H1 (cell line): ENCODE measurements at regions not wholly inside any gene's neighbourhood (a gene's known extent, or its start where the extent isn't known, plus 50 kb on each side); places are given as distances from the start of the nearest gene placed in this dataset.

ENCODE experiments used
- CTCF ChIA-PET: fragments of 300-600 bp; sonication (Branson Sonifier 250); formaldehyde crosslinking; loops from one replicate; lab custom pipeline; 2021; ENCODE audit not compliant: partially characterized antibody; lab: Charles Lee
- POLR2A ChIA-PET: fragments of 300-600 bp; sonication (Branson Sonifier 250); formaldehyde crosslinking; loops from one replicate; lab custom pipeline; 2021; ENCODE audit warnings: inconsistent platforms; ENCODE audit not compliant: partially characterized antibody; lab: Charles Lee
- DNase-seq, 2 experiments: peaks; one replicate each; pipeline versions ENCODE4 v3.0.0 to v3.0.0-alpha.2; 2010 to 2022; ENCODE audit warnings: low spot score in 2 of 2, low read depth in 1 of 2, mixed read lengths in 1 of 2
- FAIRE-seq: peaks from 2 replicates; lab custom pipeline; 2011; peaks lifted over from hg19 to GRCh38; lab: Jason Lieb, UNC
- H2AFZ ChIP-seq: 2 replicates; pipeline ENCODE4 v1.8.1; 2012; ENCODE audit warnings: low read length, inconsistent platforms
- H2AK5ac ChIP-seq: 2 replicates; pipeline ENCODE4 v1.6.1; 2013; ENCODE audit warnings: low read depth, low read length
- H2BK120ac ChIP-seq: replicated peaks from 2 replicates; pipeline ENCODE3; 2013; ENCODE audit warnings: low read depth, low read length, inconsistent platforms
- H2BK12ac ChIP-seq: 2 replicates; pipeline ENCODE4 v1.6.1; 2013; ENCODE audit warnings: low read depth, low read length
- H2BK15ac ChIP-seq: 2 replicates; pipeline ENCODE4 v1.6.1; 2013; ENCODE audit warnings: low read length
- H2BK20ac ChIP-seq: 2 replicates; pipeline ENCODE4 v1.6.1; 2013; ENCODE audit warnings: low read length
- H2BK5ac ChIP-seq: 2 replicates; pipeline ENCODE4 v1.6.1; 2013; ENCODE audit warnings: low read depth, low read length
- H3K14ac ChIP-seq: 2 replicates; pipeline ENCODE4 v1.6.1; 2013; ENCODE audit warnings: inconsistent platforms; ENCODE audit not compliant: insufficient read length
- H3K18ac ChIP-seq: 2 replicates; pipeline ENCODE4 v1.6.1; 2013; ENCODE audit warnings: low read length; ENCODE audit errors: extremely low read depth
- H3K23ac ChIP-seq: 2 replicates; pipeline ENCODE4 v1.6.1; 2013; ENCODE audit warnings: inconsistent platforms; ENCODE audit not compliant: insufficient read length
- H3K23me2 ChIP-seq: 2 replicates; pipeline ENCODE4 v1.6.1; 2013; ENCODE audit warnings: low read depth, low read length
- H3K27ac ChIP-seq: 2 replicates; pipeline ENCODE4 v1.6.1; 2011; ENCODE audit warnings: low read depth, low read length, inconsistent platforms
- H3K27me3 ChIP-seq, 4 experiments: replicated peaks in 1 of 4; 1 replicate in 1 of 4; 2 replicates in 3 of 4; pipeline versions ENCODE4 v1.6.1 to v1.8.1; 2011 to 2013; ENCODE audit warnings: low read length in 3 of 4, mild to moderate bottlenecking in 3 of 4, inconsistent platforms in 2 of 4, mixed read lengths in 2 of 4, moderate library complexity in 1 of 4; ENCODE audit not compliant: control insufficient read depth in 3 of 4, insufficient read depth in 3 of 4; ENCODE audit errors: extremely low read depth in 1 of 4
- H3K36me3 ChIP-seq, 4 experiments: 2 replicates each; pipeline versions ENCODE4 v1.6.1 to v1.8.1; 2011 to 2013; ENCODE audit warnings: mild to moderate bottlenecking in 4 of 4, low read length in 3 of 4, moderate library complexity in 2 of 4, control low read depth in 1 of 4, inconsistent platforms in 1 of 4; ENCODE audit not compliant: insufficient read depth in 4 of 4, control insufficient read depth in 2 of 4
- H3K4ac ChIP-seq: replicated peaks from 2 replicates; pipeline ENCODE3; 2013; ENCODE audit warnings: low read length, low read depth, mixed read lengths, inconsistent platforms; ENCODE audit not compliant: insufficient read length
- H3K4me1 ChIP-seq, 4 experiments: replicated peaks in 1 of 4; 1 replicate in 1 of 4; 2 replicates in 3 of 4; pipeline versions ENCODE4 v1.6.1 to v1.8.1; 2011 to 2013; ENCODE audit warnings: low read length in 3 of 4, inconsistent platforms in 2 of 4, mixed read lengths in 1 of 4; ENCODE audit not compliant: insufficient read depth in 4 of 4, control insufficient read depth in 3 of 4
- H3K4me2 ChIP-seq, 2 experiments: 2 replicates each; pipeline versions ENCODE4 v1.6.1 to v1.8.1; 2011 to 2013; ENCODE audit warnings: low read depth in 2 of 2, low read length in 2 of 2, control low read depth in 1 of 2, inconsistent platforms in 1 of 2, mild to moderate bottlenecking in 1 of 2; ENCODE audit not compliant: insufficient read depth in 1 of 2
- H3K4me3 ChIP-seq, 4 experiments: fragments of 200-600, 300-600 bp in 1 of 4; sonication (generic), shearing (Covaris generic), sonication (Bioruptor Twin) in 1 of 4; 2 replicates each; pipeline versions ENCODE4 v1.5.1 to v1.8.1; 2011 to 2016; ENCODE audit warnings: low read length in 4 of 4, low read depth in 3 of 4, control low read depth in 2 of 4, inconsistent platforms in 2 of 4, mild to moderate bottlenecking in 2 of 4, mixed read lengths in 1 of 4, moderate library complexity in 1 of 4; ENCODE audit not compliant: insufficient read depth in 2 of 4; ENCODE audit errors: extremely low read depth in 1 of 4
- H3K56ac ChIP-seq: replicated peaks from 2 replicates; pipeline ENCODE3; 2013; ENCODE audit warnings: low read depth, mild to moderate bottlenecking, mixed read lengths, low read length, inconsistent platforms; ENCODE audit not compliant: insufficient read length
- H3K79me1 ChIP-seq: 2 replicates; pipeline ENCODE4 v1.6.1; 2013; ENCODE audit warnings: low read depth, low read length, control low read depth
- H3K79me2 ChIP-seq, 2 experiments: 2 replicates each; pipeline versions ENCODE4 v1.6.1 to v1.8.1; 2012 to 2013; ENCODE audit warnings: low read length in 2 of 2, mild to moderate bottlenecking in 2 of 2, inconsistent platforms in 1 of 2; ENCODE audit not compliant: insufficient read depth in 2 of 2, control insufficient read depth in 1 of 2
- H3K9ac ChIP-seq, 4 experiments: replicated peaks in 1 of 4; 1 replicate in 1 of 4; 2 replicates in 3 of 4; pipeline versions ENCODE4 v1.6.1 to v1.8.1; 2011 to 2013; ENCODE audit warnings: low read depth in 3 of 4, low read length in 3 of 4, control low read depth in 2 of 4, mild to moderate bottlenecking in 2 of 4, moderate library complexity in 2 of 4, inconsistent platforms in 1 of 4; ENCODE audit errors: extremely low read depth in 1 of 4
- H3K9me3 ChIP-seq, 2 experiments: 2 replicates each; pipeline versions ENCODE4 v1.6.1 to v1.8.1; 2012 to 2013; ENCODE audit warnings: mild to moderate bottlenecking in 2 of 2, moderate library complexity in 2 of 2, control low read depth in 1 of 2, inconsistent platforms in 1 of 2, low read depth in 1 of 2, low read length in 1 of 2, mixed read lengths in 1 of 2; ENCODE audit not compliant: insufficient read depth in 2 of 2
- H4K20me1 ChIP-seq, 2 experiments: replicated peaks in 1 of 2; 2 replicates each; pipeline versions ENCODE3 to v1.8.1; 2011 to 2013; ENCODE audit warnings: inconsistent platforms in 2 of 2, low read length in 2 of 2, mild to moderate bottlenecking in 1 of 2; ENCODE audit not compliant: insufficient read depth in 2 of 2, control insufficient read depth in 1 of 2
- H4K5ac ChIP-seq: 2 replicates; pipeline ENCODE4 v1.6.1; 2013; ENCODE audit warnings: low read length, low read depth, mixed read lengths, inconsistent platforms; ENCODE audit not compliant: insufficient read length
- H4K8ac ChIP-seq: 2 replicates; pipeline ENCODE4 v1.8.0; 2013; ENCODE audit warnings: mild to moderate bottlenecking, moderate library complexity, low read length, inconsistent platforms; ENCODE audit not compliant: insufficient read depth; ENCODE audit errors: extremely low read depth
- H4K91ac ChIP-seq: replicated peaks from 2 replicates; pipeline ENCODE3; 2013; ENCODE audit warnings: low read length, mixed read lengths, inconsistent platforms; ENCODE audit not compliant: insufficient read length
- BACH1 ChIP-seq: IDR thresholded peaks from 2 replicates; pipeline ENCODE4 v1.6.1; 2012; ENCODE audit warnings: low read length, improper control_type of control experiment
- EZH2 ChIP-seq: fragments of 200-600 bp; sonication (generic); IDR thresholded peaks from 2 replicates; pipeline ENCODE4 v1.7.1; 2012; ENCODE audit warnings: low read depth, mild to moderate bottlenecking, moderate library complexity, low read length, inconsistent platforms; ENCODE audit not compliant: severe bottlenecking
- JUND ChIP-seq: IDR thresholded peaks from 2 replicates; pipeline ENCODE4 v1.6.1; 2011; ENCODE audit warnings: mild to moderate bottlenecking, improper control_type of control experiment, low read length
- KDM4A ChIP-seq: IDR thresholded peaks from one replicate; pipeline ENCODE4 v1.7.1; 2012; ENCODE audit warnings: low read depth, mild to moderate bottlenecking, moderate library complexity, low read length, inconsistent platforms; ENCODE audit not compliant: severe bottlenecking
- KDM5A ChIP-seq: fragments of 200-600 bp; IDR thresholded peaks from 2 replicates; pipeline ENCODE4 v1.7.1; 2012; ENCODE audit warnings: mild to moderate bottlenecking, low read length, inconsistent platforms, mixed read lengths
- NRF1 ChIP-seq: IDR thresholded peaks from 2 replicates; pipeline ENCODE4 v1.6.1; 2011; ENCODE audit warnings: mild to moderate bottlenecking, low read depth, low read length, improper control_type of control experiment
- SIRT6 ChIP-seq: IDR thresholded peaks from one replicate; pipeline ENCODE4 v1.7.1; 2012; ENCODE audit warnings: low read length, inconsistent platforms
- SIX5 ChIP-seq: IDR thresholded peaks from 2 replicates; pipeline ENCODE4 v1.6.1; 2011; ENCODE audit warnings: mild to moderate bottlenecking, low read depth, low read length
- SRF ChIP-seq: IDR thresholded peaks from 2 replicates; pipeline ENCODE4 v1.6.1; 2011; ENCODE audit warnings: mild to moderate bottlenecking, low read depth, low read length, moderate library complexity
- TAF7 ChIP-seq: optimal IDR thresholded peaks from 2 replicates; pipeline ENCODE3; 2011; ENCODE audit warnings: low read depth, mild to moderate bottlenecking, inconsistent platforms, low read length, moderate library complexity, borderline replicate concordance
- TBP ChIP-seq: IDR thresholded peaks from 2 replicates; pipeline ENCODE4 v1.6.1; 2011; ENCODE audit warnings: low read depth, low read length, improper control_type of control experiment
- YY1 ChIP-seq: IDR thresholded peaks from 2 replicates; pipeline ENCODE4 v1.6.1; 2011; ENCODE audit warnings: low read depth, mild to moderate bottlenecking, low read length
- WGBS, 2 experiments: shearing (Covaris generic) in 1 of 2; methylation state at CpG; one replicate each; pipeline versions ENCODE4 v1.1.6 to v1.1.7; 2013 to 2015; ENCODE audit warnings: low lambda C conversion rate in 2 of 2, mixed read lengths in 2 of 2, inconsistent platforms in 1 of 2, low coverage in 1 of 2, missing lambda C conversion rate in 1 of 2; ENCODE audit not compliant: insufficient replicate concordance in 2 of 2, insufficient coverage in 1 of 2, insufficient read length in 1 of 2; ENCODE audit errors: extremely low coverage in 1 of 2, missing lambda C conversion rate in 1 of 2; 5-methylcytosine and 5-hydroxymethylcytosine counted together
- TF ChIP-seq, protein P1 (sequence below): IDR thresholded peaks from 2 replicates; pipeline ENCODE4 v1.6.1; 2011; ENCODE audit warnings: low read length, improper control_type of control experiment
- TF ChIP-seq, protein P2 (sequence below): IDR thresholded peaks from 2 replicates; pipeline ENCODE4 v1.6.1; 2012; ENCODE audit warnings: inconsistent platforms

DNA sequence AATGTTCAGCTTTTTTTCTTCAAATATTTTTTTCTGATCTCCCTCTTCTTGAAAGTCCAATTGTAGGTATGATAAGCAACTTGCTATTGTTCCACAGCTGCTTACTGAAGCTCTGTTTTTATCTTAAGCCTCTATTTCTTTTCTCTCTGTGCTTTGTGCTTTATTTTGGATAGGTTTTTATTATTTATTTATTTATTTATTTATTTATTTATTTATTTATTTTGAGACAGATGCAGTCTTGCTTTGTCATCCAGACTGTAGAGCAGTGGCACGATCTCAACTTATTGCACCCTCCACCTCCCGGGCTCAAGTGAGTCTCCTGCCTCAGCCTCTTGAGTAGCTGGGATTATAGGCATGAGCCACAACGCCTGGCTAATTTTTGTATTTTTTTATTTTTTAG, 199.4 kb downstream of the KLF12 start:
- no peak for FAIRE-seq
- no peaks in the 10 kb centered on the region for H3K79me1 ChIP-seq
- no peak overlapping the region for H3K4me2 ChIP-seq
- H2BK20ac ChIP-seq = no peak overlapping the region
- H3K23ac ChIP-seq = no peak overlapping the region
- no peaks in the 10 kb centered on the region for H3K23me2 ChIP-seq
- H2AFZ ChIP-seq = no peak overlapping the region
- TF ChIP-seq KDM5A = no peak
- no peak for TF ChIP-seq NRF1
- no peak for TF ChIP-seq BACH1
- no peak for TF ChIP-seq SIRT6
- no peak for TF ChIP-seq SIX5
- no peak for TF ChIP-seq KDM4A
- TF ChIP-seq, protein P1, sequence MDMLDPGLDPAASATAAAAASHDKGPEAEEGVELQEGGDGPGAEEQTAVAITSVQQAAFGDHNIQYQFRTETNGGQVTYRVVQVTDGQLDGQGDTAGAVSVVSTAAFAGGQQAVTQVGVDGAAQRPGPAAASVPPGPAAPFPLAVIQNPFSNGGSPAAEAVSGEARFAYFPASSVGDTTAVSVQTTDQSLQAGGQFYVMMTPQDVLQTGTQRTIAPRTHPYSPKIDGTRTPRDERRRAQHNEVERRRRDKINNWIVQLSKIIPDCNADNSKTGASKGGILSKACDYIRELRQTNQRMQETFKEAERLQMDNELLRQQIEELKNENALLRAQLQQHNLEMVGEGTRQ = no peak
- TF ChIP-seq TBP = no peak
- no peak for TF ChIP-seq EZH2
- TF ChIP-seq TAF7 = no peak
- no peak for TF ChIP-seq SRF
- no peak for TF ChIP-seq JUND
- TF ChIP-seq, protein P2, sequence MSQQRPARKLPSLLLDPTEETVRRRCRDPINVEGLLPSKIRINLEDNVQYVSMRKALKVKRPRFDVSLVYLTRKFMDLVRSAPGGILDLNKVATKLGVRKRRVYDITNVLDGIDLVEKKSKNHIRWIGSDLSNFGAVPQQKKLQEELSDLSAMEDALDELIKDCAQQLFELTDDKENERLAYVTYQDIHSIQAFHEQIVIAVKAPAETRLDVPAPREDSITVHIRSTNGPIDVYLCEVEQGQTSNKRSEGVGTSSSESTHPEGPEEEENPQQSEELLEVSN = no peak
- no peak for TF ChIP-seq YY1
- TF ChIP-seq, all 59 proteins: peak for 0
- Histone ChIP-seq H3K79me2 (no peaks in the 10 kb centered on the region), H4K20me1 (no peaks in the 10 kb centered on the region), H3K9me3 (no peaks in the 10 kb centered on the region), H4K8ac (no peak overlapping the region), H3K27ac (no peak overlapping the region), H2BK5ac (no peak overlapping the region), H3K36me3 (no peaks in the 10 kb centered on the region), H3K56ac (no peak overlapping the region), H3K4ac (no peak overlapping the region), H4K5ac (no peak overlapping the region), H3K18ac (no peak overlapping the region), H2BK12ac (no peak overlapping the region), H3K9ac (no peak overlapping the region), H2AK5ac (no peak overlapping the region), H3K14ac (no peak overlapping the region), H3K4me1 (peaks cover 3 to 12% (median 8%) of the 10 kb centered on the region in 4 experiments; a peak in 5 of 7 replicates), H3K27me3 (no peaks in the 10 kb centered on the region), H2BK15ac (no peak overlapping the region), H2BK120ac (no peak overlapping the region), H3K4me3 (no peak overlapping the region), H4K91ac (no peak overlapping the region)
- ChIA-PET CTCF (no interaction called here), POLR2A (no interaction called here)
- WGBS, 2 experiments = 98% methylated on average over 3 of the region's 3 CpGs; no CpG with 5 or more reads in 1 of the 2 experiments
- DNase-seq = no peak
